GM12872 (cell line): ENCODE measurements at regions not wholly inside any gene's neighbourhood (a gene's known extent, or its start where the extent isn't known, plus 50 kb on each side); places are given as distances from the start of the nearest gene placed in this dataset.

Source experiments
- TF ChIP-seq, protein P1 (sequence below): IDR thresholded peaks from 3 replicates; pipeline ENCODE4 v1.5.1; 2011; ENCODE audit warnings: low read depth, mild to moderate bottlenecking, low read length, moderate library complexity; ENCODE audit not compliant: insufficient read depth

DNA sequence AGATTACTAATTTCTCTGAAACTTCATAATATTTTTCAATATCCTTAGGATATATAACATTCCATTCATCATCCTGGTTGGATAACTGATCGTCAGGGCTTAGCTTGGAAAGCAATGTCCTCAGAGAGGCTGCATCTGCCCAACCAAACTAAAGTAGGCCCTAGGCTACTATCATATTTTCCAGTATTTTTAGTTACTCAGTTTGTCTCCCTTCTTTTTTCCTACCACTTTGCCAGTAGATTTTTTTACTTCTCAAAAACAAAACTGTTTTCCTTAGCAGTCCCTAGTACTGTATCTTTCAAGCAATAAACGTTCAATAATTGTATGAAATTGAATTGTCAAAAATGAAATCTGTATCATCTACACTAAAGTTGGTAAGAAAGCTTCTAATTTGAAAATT, 452.0 kb downstream of the TFEC start:
- TF ChIP-seq, protein P1, sequence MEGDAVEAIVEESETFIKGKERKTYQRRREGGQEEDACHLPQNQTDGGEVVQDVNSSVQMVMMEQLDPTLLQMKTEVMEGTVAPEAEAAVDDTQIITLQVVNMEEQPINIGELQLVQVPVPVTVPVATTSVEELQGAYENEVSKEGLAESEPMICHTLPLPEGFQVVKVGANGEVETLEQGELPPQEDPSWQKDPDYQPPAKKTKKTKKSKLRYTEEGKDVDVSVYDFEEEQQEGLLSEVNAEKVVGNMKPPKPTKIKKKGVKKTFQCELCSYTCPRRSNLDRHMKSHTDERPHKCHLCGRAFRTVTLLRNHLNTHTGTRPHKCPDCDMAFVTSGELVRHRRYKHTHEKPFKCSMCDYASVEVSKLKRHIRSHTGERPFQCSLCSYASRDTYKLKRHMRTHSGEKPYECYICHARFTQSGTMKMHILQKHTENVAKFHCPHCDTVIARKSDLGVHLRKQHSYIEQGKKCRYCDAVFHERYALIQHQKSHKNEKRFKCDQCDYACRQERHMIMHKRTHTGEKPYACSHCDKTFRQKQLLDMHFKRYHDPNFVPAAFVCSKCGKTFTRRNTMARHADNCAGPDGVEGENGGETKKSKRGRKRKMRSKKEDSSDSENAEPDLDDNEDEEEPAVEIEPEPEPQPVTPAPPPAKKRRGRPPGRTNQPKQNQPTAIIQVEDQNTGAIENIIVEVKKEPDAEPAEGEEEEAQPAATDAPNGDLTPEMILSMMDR = no peak

DNA sequence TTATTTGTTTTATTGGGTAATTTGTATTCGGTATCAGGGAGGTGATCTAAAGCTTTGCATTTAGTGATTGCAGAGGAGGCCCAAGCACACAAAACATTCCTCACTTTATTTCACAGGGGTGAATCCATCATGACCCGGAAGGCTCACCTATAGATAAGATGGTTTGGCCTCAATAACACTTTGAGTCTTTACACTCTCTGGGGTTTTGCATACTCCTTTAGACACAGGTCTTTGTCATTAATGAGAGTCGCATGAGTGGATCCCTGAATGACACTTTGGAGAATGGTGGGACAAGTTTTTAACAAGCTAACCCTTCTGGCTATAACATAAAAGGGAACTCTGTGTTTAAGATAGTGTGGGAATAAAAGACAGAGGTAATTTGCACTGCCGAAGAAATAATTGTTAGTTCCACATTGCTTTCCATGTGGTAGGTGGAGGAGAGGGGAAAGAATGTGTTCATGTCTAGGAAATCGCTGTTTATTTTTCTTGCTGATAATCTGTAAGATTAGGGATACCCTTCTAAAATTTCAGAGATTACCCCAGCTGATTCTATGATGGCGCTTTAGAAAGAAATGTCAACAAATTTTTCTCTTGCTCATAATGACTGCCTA, 455.8 kb downstream of the TFEC start:
- TF ChIP-seq, protein P1 = no peak

DNA sequence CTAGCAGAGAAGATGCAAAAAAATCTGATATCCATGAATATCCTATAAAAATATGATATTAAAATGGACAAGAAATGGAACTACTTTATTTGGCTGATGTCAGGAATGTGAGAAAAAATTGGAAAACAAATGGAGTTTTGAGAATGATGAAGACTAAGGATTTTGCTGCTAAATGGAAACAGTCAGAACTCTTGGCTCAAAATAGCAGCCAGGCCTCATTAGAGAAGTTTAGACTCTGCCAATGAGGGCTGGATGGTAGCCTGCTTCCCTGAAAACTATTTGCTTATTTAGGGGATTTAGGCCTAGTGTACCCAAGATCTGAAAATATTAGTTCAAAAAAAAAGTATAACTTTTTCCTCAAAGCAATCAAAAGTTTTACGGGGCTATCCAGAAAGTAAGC, 458.5 kb downstream of the TFEC start:
- TF ChIP-seq, protein P1 = no peak

DNA sequence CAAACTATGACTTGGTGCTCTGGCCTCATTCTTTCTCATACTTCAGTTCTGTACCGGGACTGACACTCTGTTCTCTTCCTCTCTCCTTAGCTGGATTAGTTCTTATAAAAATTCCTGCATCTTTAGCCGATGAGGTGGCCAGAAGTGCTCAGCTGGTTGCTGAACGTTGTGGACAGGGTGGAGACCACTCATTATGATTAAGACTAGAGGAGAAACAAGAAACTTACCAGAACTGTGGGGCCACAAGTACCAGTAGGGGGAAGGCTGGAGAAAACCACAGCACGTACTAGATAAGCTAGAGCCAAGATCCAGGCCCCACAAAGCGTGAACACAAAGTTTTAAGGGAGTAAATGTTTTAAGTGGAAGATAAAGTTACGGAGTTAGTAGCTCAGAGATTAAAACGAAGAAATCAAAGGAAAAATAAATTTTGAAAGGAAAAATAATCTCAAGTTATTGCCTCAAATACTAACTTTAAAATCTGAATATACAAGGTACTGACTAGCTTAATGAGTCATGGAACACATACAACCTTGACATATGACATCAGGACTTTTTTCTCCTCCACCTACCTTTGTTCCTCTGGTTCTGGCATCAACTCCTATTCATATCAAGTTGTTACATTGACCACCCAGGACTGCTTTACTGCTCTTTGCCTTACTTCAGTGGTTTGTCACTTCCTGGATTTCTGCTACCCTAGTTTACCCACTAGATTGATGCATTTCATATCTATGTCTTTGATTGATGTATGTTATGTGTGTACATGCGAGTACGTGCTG, 469.0 kb downstream of the TFEC start:
- TF ChIP-seq, protein P1 = no peak

DNA sequence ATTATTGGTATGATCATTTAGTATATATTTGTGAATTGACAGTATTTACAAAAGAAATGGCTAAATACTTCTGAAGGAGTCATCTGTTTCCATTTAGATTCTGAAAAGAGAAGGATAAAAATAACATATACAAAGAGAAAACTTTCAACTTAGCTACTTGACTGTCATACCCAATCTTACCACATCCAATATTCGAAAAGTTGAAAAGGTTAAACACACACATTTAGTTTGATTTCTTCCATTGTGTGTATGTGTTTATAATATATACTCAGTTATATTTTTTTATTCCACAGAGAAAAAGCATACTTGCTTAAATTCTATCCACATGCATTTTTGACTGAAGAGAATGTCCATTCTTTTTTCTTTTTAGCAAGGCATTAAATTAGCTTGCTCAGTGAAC, 470.7 kb downstream of the TFEC start:
- TF ChIP-seq, protein P1 = no peak

DNA sequence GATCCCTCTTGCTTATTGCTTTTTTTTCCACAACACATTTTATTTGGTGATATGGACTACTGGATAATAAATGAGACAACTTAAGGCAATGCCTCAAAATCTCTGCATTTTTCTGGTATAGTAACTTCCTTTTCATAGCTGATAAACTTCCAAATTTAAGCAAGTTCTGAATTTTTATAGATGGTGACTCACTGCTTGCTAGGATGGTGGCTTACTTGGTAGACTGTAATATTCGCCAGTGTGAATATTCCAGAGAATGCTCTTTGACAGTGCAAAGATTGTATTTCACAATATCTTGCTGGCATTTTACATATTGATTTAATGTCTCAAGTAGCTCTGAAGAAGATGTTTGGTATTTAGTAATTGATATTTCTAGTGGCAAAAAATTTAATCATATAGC, 472.4 kb downstream of the TFEC start:
- TF ChIP-seq, protein P1 = no peak

DNA sequence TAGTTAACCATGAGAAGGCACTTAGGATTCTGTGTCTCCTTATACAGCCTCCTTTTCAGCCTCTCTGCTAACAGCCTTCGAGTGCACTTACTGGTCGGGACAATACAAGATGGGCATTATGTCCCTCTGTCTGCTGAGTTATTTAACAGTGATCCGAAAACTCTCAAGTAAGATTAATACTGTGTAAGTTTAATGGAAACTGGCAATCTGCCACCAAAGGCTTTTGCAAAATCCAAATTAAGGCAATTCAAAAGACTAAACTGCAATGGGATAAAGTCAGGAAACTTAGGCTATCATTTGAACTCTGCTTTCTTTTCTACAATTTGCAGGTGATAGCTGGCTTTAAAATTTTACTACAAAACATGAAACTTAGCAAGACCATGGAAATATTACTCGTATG, 477.8 kb downstream of the TFEC start:
- TF ChIP-seq, protein P1 = no peak
